Renal pelvis (tissue), 1 donor: ENCODE measurements at regions not wholly inside any gene's neighbourhood (a gene's known extent, or its start where the extent isn't known, plus 50 kb on each side); places are given as distances from the start of the nearest gene placed in this dataset.

Experiments used
- DNase-seq: peaks from one replicate; pipeline ENCODE4 v3.0.0-alpha.2; 2013

- DNase-seq = no peak
Measured at GRCh38 chr12:107225635-107226034, 132.3 kb upstream of the CRY1 start.

- DNase-seq = no peak
Measured at GRCh38 chr12:107226126-107226525, 132.8 kb upstream of the CRY1 start.

- no peak for DNase-seq
Measured at GRCh38 chr12:107228076-107228475, 134.7 kb upstream of the CRY1 start.

- DNase-seq = no peak
Measured at GRCh38 chr12:107229827-107230226, 136.5 kb upstream of the CRY1 start.

GRCh38 chr12:107231303-107231702, 138.0 kb upstream of the CRY1 start:
- no peak for DNase-seq

- DNase-seq = no peak
Measured at GRCh38 chr12:107233551-107233950, 140.2 kb upstream of the CRY1 start.

- DNase-seq = no peak
Measured at GRCh38 chr12:107235600-107235999, 142.3 kb upstream of the CRY1 start.

- peak; percentile 63 for DNase-seq
Measured at GRCh38 chr12:107236824-107237511, 143.6 kb upstream of the CRY1 start.

- DNase-seq = no peak
Measured at GRCh38 chr12:107238296-107238695, 144.9 kb upstream of the CRY1 start.

- DNase-seq = no peak
Measured at GRCh38 chr12:107241411-107241810, 148.1 kb upstream of the CRY1 start.

GRCh38 chr12:107242189-107242588, 148.8 kb upstream of the CRY1 start:
- DNase-seq = peak; percentile 66

- no peak for DNase-seq
Measured at GRCh38 chr12:107243341-107243740, 150.0 kb upstream of the CRY1 start.

- DNase-seq = no peak
Measured at GRCh38 chr12:107244584-107244983, 151.2 kb upstream of the CRY1 start.

GRCh38 chr12:107247650-107248049, 154.3 kb upstream of the CRY1 start:
- no peak for DNase-seq

GRCh38 chr12:107248187-107248586, 154.8 kb upstream of the CRY1 start:
- DNase-seq = peak; percentile 17

GRCh38 chr12:107251288-107251687, 157.9 kb upstream of the CRY1 start:
- no peak for DNase-seq

GRCh38 chr12:107253361-107253760, 160.0 kb upstream of the CRY1 start:
- DNase-seq = no peak

GRCh38 chr12:107254258-107254856, 161.0 kb upstream of the CRY1 start:
- no peak for DNase-seq

GRCh38 chr12:107258780-107259179, 165.4 kb upstream of the CRY1 start:
- DNase-seq = no peak

GRCh38 chr12:107263980-107264379, 170.6 kb upstream of the CRY1 start:
- DNase-seq = no peak

- no peak for DNase-seq
Measured at GRCh38 chr12:107264667-107265066, 171.3 kb upstream of the CRY1 start.

- no peak for DNase-seq
Measured at GRCh38 chr12:107267604-107268003, 174.3 kb upstream of the CRY1 start.

- no peak for DNase-seq
Measured at GRCh38 chr12:107271523-107271922, 178.2 kb upstream of the CRY1 start.

GRCh38 chr12:107275530-107275929, 182.2 kb upstream of the CRY1 start:
- no peak for DNase-seq
